ENCODE measurements at regions not wholly inside any gene's neighbourhood (a gene's known extent, or its start where the extent isn't known, plus 50 kb on each side); places are given as distances from the start of the nearest gene placed in this dataset.

- TF ChIP-seq POLR2A (IDR thresholded peaks at IDR 0.05) (no peak), CTCF (IDR thresholded peaks at IDR 0.05) (no peak), POLR2AphosphoS5 (IDR thresholded peaks at IDR 0.05; ENCODE audit: insufficient read depth in 1 of 2, low read depth in 1 of 2) (no peak)
Measured at GRCh38 chr11:23257556-23257955, 397.3 kb upstream of the CCDC179 start.
